Erythroblast (primary cell): ENCODE measurements at regions not wholly inside any gene's neighbourhood (a gene's known extent, or its start where the extent isn't known, plus 50 kb on each side); places are given as distances from the start of the nearest gene placed in this dataset.

ENCODE experiments used
- GATA1 ChIP-seq: IDR thresholded peaks from 2 replicates; pipeline ENCODE4 v1.6.1; 2011; ENCODE audit warnings: low read depth, mild to moderate bottlenecking, control low read depth, low read length, moderate library complexity
- POLR2A ChIP-seq: IDR thresholded peaks from 2 replicates; pipeline ENCODE4 v1.6.1; 2011; ENCODE audit warnings: mild to moderate bottlenecking, low read length

DNA sequence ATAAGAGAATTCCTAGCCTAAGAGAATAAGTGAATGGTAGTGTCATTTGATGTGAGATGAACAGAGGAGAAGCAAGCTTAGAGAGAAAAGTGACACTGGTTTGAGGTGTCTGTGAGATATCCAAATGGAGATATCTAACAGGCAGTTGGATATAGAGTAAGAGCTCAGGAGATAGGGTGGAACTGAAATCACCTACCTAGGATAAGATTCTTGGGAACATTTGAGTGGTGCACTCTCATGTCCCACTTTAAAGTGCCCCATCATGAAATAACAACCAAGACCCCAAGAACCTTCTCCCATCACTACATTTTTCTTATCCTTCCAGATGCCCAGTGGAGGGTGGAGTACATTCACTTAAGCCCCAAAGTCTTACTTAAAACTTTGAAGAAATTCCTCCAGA lies 109.0 kb upstream of the MAFB start:
- no peak for TF ChIP-seq POLR2A
- no peak for TF ChIP-seq GATA1
